ENCODE measurements at regions not wholly inside any gene's neighbourhood (a gene's known extent, or its start where the extent isn't known, plus 50 kb on each side); places are given as distances from the start of the nearest gene placed in this dataset.

DNA sequence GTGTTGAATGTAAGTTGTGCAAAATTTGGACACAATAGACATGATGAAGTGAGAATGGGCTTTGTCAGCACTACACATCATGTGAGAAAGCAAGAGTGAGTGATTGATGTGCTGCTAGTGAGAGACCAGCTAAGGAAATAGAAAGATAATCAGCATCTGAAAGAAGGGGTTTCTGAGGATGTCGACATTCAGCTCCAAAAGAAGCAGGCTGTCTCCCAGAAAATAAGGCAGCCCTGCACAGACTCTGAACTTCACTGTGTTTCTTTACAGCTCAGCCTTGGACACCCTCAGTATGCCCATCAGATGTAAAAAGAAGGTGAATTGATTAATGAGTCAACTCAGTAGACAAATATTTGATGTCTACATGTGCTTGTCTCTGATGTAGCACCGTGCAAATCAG lies 80.8 kb upstream of the ADCY2 start:
- Mint-ChIP-seq H3K36me3 (ENCODE audit: insufficient read depth in 1 of 3, low read depth in 3 of 3) (no peaks in the 10 kb centered on the region), H3K9me3 (no peaks in the 10 kb centered on the region; a peak in 2 of 5 replicates), H3K4me3 (no peak overlapping the region), H3K4me1 (peaks cover 23 to 24% of the 10 kb centered on the region in 2 experiments), H3K27ac (no peak overlapping the region), H3K27me3 (ENCODE audit: low read depth) (peaks cover 2% of the 10 kb centered on the region)
- Histone ChIP-seq H4K20me1 (ENCODE audit: control insufficient read depth, insufficient read depth, insufficient read length) (no peaks in the 10 kb centered on the region), H3K4me1 (ENCODE audit: insufficient read depth, low read length) (peaks cover 8% of the 10 kb centered on the region; the same call in 1 of the 2 replicates), H3K56ac (ENCODE audit: insufficient read length, low read depth, low read length) (no peak overlapping the region), H3K23me2 (ENCODE audit: insufficient read length, low read depth, low read length, poor library complexity, severe bottlenecking) (no peaks in the 10 kb centered on the region), H4K8ac (replicated peaks; ENCODE audit: insufficient read length, low read depth, low read length) (no peak overlapping the region), H2AK5ac (ENCODE audit: insufficient read length, low read length) (no peak overlapping the region), H3T11ph (ENCODE audit: low read length) (no peak overlapping the region), H2BK20ac (ENCODE audit: low read depth, low read length, poor library complexity, severe bottlenecking) (no peak overlapping the region), H3K79me1 (ENCODE audit: insufficient read depth, low read depth, low read length, poor library complexity, severe bottlenecking) (no peaks in the 10 kb centered on the region), H2AFZ (ENCODE audit: low read length) (no peak overlapping the region), H4K91ac (ENCODE audit: insufficient read length, low read depth, low read length) (no peak overlapping the region), H3K9ac (ENCODE audit: extremely low read depth, insufficient read length, low read length) (no peak overlapping the region), H3K4me2 (ENCODE audit: insufficient read depth, insufficient read length, low read length) (no peak overlapping the region), H3K4ac (ENCODE audit: low read depth, low read length) (no peak overlapping the region), H3K14ac (ENCODE audit: insufficient read depth, low read length) (no peak overlapping the region), H3K23ac (ENCODE audit: insufficient read length, low read depth, low read length) (no peak overlapping the region), H3K27ac (ENCODE audit: insufficient read length, low read depth, low read length) (no peak overlapping the region), H2BK120ac (ENCODE audit: low read depth, low read length, poor library complexity, severe bottlenecking) (no peak overlapping the region), H3K18ac (ENCODE audit: insufficient read length, low read depth, low read length) (no peak overlapping the region), H2BK5ac (ENCODE audit: insufficient read length, low read length) (no peak overlapping the region), H3K27me3 (ENCODE audit: insufficient read depth, low read length) (no peaks in the 10 kb centered on the region), H2BK15ac (ENCODE audit: low read depth, low read length) (no peak overlapping the region), H3K79me2 (ENCODE audit: insufficient read depth, low read length) (no peaks in the 10 kb centered on the region), H4K5ac (ENCODE audit: insufficient read length, low read depth, low read length) (no peak overlapping the region), H2BK12ac (ENCODE audit: insufficient read length, low read depth, low read length) (no peak overlapping the region), H3K9me3 (ENCODE audit: control insufficient read depth, low read depth, low read length) (no peaks in the 10 kb centered on the region)
- TF ChIP-seq, protein P1, sequence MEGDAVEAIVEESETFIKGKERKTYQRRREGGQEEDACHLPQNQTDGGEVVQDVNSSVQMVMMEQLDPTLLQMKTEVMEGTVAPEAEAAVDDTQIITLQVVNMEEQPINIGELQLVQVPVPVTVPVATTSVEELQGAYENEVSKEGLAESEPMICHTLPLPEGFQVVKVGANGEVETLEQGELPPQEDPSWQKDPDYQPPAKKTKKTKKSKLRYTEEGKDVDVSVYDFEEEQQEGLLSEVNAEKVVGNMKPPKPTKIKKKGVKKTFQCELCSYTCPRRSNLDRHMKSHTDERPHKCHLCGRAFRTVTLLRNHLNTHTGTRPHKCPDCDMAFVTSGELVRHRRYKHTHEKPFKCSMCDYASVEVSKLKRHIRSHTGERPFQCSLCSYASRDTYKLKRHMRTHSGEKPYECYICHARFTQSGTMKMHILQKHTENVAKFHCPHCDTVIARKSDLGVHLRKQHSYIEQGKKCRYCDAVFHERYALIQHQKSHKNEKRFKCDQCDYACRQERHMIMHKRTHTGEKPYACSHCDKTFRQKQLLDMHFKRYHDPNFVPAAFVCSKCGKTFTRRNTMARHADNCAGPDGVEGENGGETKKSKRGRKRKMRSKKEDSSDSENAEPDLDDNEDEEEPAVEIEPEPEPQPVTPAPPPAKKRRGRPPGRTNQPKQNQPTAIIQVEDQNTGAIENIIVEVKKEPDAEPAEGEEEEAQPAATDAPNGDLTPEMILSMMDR (conservative IDR thresholded peaks at IDR 0.05) = no peak
- no peak for DNase-seq
- no CpG with 5 or more reads among the region's 2 CpGs for WGBS (ENCODE audit: extremely low coverage, insufficient read length, low lambda C conversion rate)

Data from H9 (cell line).